ENCODE measurements at regions not wholly inside any gene's neighbourhood (a gene's known extent, or its start where the extent isn't known, plus 50 kb on each side); places are given as distances from the start of the nearest gene placed in this dataset.
A peak's percentile ranks its signal among the peaks of the same experiment; 100 is the strongest.
"Not testable (repeated sequence)": the region's sequence is repeated elsewhere in the genome, so short reads cannot be mapped to it uniquely, and the experiment has no call there.

DNA sequence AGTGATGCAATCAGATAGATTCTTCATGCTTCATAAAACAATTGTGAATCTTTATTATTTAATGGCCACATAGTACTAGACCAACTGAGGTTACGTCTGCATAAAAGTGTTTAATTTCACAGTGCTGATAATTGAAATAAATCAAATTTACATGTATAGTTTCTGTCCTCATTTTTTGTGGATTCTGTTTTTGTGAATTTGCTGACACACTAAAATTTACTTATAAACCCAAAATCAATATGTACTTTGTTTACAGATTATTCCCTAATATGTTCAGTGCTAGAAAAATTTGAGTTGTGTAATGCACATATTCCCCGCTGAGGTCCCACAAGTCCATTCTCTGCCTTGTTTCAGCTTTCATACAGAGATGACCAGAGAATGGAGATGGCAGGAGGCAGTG is 759.8 kb downstream of the CENPC start:
- Mint-ChIP-seq H3K27me3 (no peaks in the 10 kb centered on the region), H3K27ac (no peak overlapping the region), H3K9me3 (peaks cover 0 to 8% (median under 1%) of the 10 kb centered on the region in 9 donors), H3K4me3 (no peak overlapping the region), H3K36me3 (no peaks in the 10 kb centered on the region), H3K4me1 (no peaks in the 10 kb centered on the region)
- DNase-seq, result no peak
- ATAC-seq, result no peak
- POLR2A ChIA-PET, result no interaction called here

DNA sequence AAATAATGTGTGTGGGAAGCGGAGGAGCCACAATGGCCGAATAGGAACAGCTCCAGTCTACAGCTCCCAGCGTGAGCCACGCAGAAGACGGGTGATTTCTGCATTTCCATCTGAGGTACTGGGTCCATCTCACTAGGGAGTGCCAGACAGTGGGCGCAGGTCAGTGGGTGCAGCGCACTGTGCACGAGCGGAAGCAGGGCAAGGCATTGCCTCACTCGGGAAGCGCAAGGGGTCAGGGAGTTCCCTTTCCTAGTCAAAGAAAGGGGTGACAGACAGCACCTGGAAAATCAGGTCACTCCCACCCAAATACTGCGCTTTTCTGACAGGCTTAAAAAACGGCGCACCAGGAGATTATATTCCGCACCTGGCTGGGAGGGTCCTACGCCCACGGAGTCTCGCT is 762.6 kb downstream of the CENPC start:
- peaks cover 0 to 13% (median 3%) of the 10 kb centered on the region in 9 donors for H3K9me3 Mint-ChIP-seq
- H3K36me3 Mint-ChIP-seq, H3K4me3 Mint-ChIP-seq, DNase-seq, H3K27me3 Mint-ChIP-seq, H3K4me1 Mint-ChIP-seq, POLR2A ChIA-PET, H3K27ac Mint-ChIP-seq, ATAC-seq: not testable (repeated sequence)

DNA sequence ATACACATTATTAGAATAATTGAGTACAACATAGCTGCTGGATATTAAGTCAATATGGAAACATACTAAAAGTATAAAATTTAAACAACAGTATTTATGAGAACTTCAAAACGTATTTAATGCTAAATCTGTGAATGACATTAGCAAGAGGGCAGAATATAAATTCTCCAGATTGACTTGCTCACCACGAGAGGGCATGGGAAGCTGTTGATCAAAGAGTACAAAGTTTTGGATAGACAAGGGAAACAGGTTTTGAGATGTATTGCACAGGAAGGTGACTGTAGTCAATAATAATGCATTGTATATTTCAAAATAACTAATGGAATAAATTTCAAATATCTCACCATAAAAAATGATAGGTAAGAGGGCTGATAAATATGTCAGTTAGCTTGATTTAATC is 768.2 kb downstream of the CENPC start:
- no peak for ATAC-seq
- POLR2A ChIA-PET, result no interaction called here
- Mint-ChIP-seq H3K4me3 (no peak overlapping the region), H3K27me3 (no peaks in the 10 kb centered on the region), H3K9me3 (peaks cover 0 to 19% (median 5%) of the 10 kb centered on the region in 9 donors), H3K27ac (no peak overlapping the region), H3K4me1 (no peaks in the 10 kb centered on the region), H3K36me3 (no peaks in the 10 kb centered on the region)
- no peak for DNase-seq

DNA sequence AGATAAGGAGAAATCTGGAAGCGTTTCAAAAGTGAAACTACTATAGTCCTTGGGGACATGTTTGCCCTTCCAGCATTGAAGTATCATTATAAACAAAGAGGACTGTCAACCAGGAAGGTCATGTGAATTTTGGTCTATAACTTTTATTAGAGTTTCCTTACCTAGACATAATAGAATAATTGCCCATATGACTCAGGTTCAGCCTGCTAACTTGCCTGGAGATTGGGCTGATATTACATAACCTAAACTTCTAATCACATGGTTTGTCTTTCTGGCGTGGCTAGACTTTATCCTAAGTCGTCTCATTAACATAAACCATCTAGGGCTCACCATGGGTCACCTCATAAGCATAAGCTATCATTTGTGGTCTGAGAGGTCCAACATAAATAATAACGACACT is 775.9 kb downstream of the CENPC start:
- Mint-ChIP-seq H3K4me3 (no peak overlapping the region), H3K9me3 (peaks cover 1 to 21% (median 7%) of the 10 kb centered on the region in 9 donors), H3K27ac (no peak overlapping the region), H3K27me3 (no peaks in the 10 kb centered on the region), H3K4me1 (no peaks in the 10 kb centered on the region), H3K36me3 (no peaks in the 10 kb centered on the region)
- DNase-seq (no peak), ATAC-seq (no peak)
- POLR2A ChIA-PET, result no interaction called here

DNA sequence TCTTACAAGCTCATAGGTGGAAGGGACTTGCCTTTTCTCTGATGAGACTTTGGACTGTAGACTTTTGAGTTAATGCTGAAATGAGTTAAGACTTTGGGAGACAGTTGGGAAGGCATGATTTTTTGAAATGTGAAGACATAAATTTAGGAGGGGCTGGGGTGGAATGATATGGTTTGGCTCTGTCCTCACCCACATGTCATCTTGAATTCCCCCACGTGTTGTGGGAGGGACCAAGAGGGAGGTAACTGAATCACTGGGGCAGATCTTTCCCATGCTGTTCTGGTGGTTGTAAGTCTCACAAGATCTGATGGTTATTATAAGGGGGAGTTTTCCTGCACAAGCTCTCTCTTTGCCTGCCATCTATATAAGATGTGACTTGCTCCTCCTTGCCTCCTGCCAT is 777.9 kb downstream of the CENPC start:
- H3K36me3 Mint-ChIP-seq, result no peaks in the 10 kb centered on the region
- POLR2A ChIA-PET, result no interaction called here
- peaks cover 1 to 25% (median 10%) of the 10 kb centered on the region in 9 donors for H3K9me3 Mint-ChIP-seq
- no peak overlapping the region for H3K4me3 Mint-ChIP-seq
- ATAC-seq (no peak), DNase-seq (no peak)
- no peaks in the 10 kb centered on the region for H3K4me1 Mint-ChIP-seq
- H3K27ac Mint-ChIP-seq, result no peak overlapping the region
- H3K27me3 Mint-ChIP-seq, result no peaks in the 10 kb centered on the region

DNA sequence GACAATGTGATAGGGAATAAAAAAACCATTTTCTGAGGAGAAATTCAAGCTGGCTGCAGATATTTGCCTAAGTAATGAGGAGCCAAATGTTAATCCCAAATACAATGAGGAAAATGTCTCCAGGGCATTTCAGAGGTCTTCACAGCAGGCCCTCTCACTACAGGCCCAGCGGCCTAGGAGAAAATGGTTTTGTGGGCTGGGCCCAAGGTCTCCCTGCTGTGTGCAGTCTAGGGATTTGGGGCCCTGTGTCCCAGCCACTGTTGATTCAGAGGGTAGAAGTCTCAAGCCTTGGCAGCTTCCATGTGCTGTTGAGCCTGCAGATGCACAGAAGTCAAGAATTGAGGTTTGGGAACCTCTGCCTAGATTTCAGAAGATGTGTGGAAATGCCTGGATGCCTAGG is 778.7 kb downstream of the CENPC start:
- no peaks in the 10 kb centered on the region for H3K36me3 Mint-ChIP-seq
- H3K4me3 Mint-ChIP-seq, result no peak overlapping the region
- no peak for ATAC-seq
- peaks cover 1 to 19% (median 7%) of the 10 kb centered on the region in 9 donors for H3K9me3 Mint-ChIP-seq
- DNase-seq, result no peak
- H3K4me1 Mint-ChIP-seq, result no peaks in the 10 kb centered on the region
- H3K27ac Mint-ChIP-seq, result no peak overlapping the region
- H3K27me3 Mint-ChIP-seq, result no peaks in the 10 kb centered on the region
- POLR2A ChIA-PET, result no interaction called here

DNA sequence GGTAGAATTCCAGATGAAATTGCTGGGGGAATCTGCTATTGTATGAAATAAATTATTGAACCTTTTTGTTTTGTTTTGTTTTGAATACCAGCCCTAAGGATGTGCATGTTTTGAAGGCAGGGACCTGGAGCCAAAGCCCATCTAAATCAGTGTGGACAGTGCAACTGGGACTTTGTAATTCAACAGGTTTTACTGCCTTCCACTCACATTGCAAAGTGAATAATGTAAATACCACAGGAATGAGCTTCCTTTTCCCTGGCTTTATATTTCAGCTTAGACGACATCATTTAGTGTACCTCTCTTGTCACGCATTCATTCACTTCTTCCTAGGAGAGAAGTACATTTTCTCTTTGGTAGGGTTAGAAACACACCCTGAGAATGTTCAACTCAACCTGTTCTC is 795.0 kb downstream of the CENPC start:
- Mint-ChIP-seq H3K27ac (no peak overlapping the region), H3K9me3 (peaks cover 0 to 8% (median 3%) of the 10 kb centered on the region in 9 donors), H3K27me3 (no peaks in the 10 kb centered on the region)

DNA sequence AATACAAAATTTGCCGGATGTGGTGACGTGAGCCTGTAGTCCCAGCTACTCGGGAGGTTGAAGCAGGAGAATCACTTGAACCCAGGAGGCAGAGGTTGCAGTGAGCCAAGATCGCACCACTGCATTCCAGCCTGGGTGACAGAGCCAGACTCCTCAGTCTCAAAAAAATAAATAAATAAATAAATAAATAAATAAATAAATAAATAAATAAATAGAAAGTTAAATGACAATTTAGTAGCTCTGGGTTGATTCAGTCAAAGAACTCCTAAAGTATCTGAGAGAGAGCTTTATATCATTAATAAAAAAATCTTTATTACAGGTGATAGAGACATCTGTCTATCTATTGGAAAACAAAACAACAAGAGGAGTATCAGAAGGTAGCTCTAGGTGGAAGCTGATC is 798.4 kb downstream of the CENPC start:
- POLR2A ChIA-PET, H3K4me3 Mint-ChIP-seq, H3K27me3 Mint-ChIP-seq, H3K36me3 Mint-ChIP-seq, DNase-seq, H3K4me1 Mint-ChIP-seq, ATAC-seq: not testable (repeated sequence)
- peaks cover 1 to 13% (median 7%) of the 10 kb centered on the region in 9 donors for H3K9me3 Mint-ChIP-seq
- peak overlapping the region in 1 of 10 donors; percentile 29 for H3K27ac Mint-ChIP-seq

More for the DNA sequence above, 795.0 kb downstream of the CENPC start:
- POLR2A ChIA-PET, result no interaction called here
- no peaks in the 10 kb centered on the region for H3K4me1 Mint-ChIP-seq
- ATAC-seq (no peak), DNase-seq (no peak)
- H3K4me3 Mint-ChIP-seq, result no peak overlapping the region
- no peaks in the 10 kb centered on the region for H3K36me3 Mint-ChIP-seq

DNA sequence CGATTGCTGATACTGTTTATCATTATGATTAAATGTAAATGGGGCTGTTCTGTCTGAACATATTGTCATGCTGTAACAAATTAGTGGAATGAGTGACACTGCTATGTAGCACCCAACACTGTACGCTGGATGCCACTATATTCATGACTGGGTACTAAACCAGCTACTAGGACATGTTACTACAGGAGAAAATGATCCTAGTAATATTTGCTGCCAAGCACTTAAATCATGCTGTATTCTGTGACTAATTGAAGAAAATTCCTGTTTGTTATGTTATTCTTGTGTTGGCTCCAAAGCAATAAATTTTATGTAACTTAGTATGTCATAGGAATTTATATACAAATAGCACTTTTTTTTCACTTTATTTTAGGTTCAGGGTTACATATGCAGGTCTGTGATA is 804.2 kb downstream of the CENPC start:
- Mint-ChIP-seq H3K36me3 (no peaks in the 10 kb centered on the region), H3K27me3 (no peaks in the 10 kb centered on the region), H3K4me3 (no peak overlapping the region), H3K4me1 (no peaks in the 10 kb centered on the region), H3K9me3 (peaks cover 0 to 13% (median 5%) of the 10 kb centered on the region in 9 donors), H3K27ac (no peak overlapping the region)
- DNase-seq (no peak), ATAC-seq (no peak)
- POLR2A ChIA-PET, result no interaction called here

DNA sequence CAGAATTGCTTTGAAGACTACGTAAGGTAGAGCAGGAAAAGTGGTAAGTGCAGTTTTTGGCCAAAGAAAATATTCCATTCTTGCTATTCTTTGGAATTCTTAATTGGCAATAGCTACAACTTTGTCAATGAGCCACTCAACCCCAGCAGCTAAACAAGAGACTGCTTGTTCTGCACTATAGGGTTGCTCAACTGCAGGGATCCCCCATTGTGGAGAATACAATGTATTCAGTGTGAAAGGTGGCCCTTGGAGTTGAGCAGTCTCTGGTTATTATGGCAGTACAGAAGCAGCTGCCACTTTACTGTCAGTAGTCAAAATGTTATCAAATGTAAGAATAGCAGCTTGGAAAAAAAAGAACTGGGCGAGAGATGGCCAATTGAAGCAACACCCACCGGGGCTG is 808.7 kb downstream of the CENPC start:
- ATAC-seq, result no peak
- Mint-ChIP-seq H3K27me3 (no peaks in the 10 kb centered on the region), H3K4me1 (no peaks in the 10 kb centered on the region), H3K27ac (no peak overlapping the region), H3K9me3 (peaks cover 0 to 14% (median under 1%) of the 10 kb centered on the region in 9 donors), H3K4me3 (no peak overlapping the region), H3K36me3 (no peaks in the 10 kb centered on the region)
- DNase-seq, result no peak
- POLR2A ChIA-PET, result no interaction called here

DNA sequence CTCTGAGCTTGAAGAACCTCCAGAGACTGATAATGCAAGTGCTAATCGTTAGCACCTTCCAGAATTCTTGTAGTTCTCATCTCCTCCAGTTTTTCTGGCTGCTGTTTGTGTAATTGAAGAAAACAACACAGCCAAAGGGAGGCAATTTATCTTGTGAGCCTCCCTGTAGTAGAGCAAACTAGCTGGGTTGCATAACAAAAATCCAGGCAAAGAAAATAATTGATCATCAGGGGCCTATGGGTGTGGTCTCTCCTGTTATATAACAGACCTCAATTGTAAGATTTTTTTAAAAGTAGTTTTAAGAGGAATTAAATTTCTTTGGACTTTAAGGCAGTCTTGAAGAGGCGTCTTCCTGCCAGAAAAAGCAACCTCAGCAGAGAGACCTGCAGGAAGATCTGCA is 817.0 kb downstream of the CENPC start:
- H3K4me1 Mint-ChIP-seq, result no peaks in the 10 kb centered on the region
- ATAC-seq (no peak), DNase-seq (no peak)
- POLR2A ChIA-PET, result no interaction called here
- peak overlapping the region in 1 of 10 donors; percentile 30 for H3K27ac Mint-ChIP-seq
- no peaks in the 10 kb centered on the region for H3K27me3 Mint-ChIP-seq
- H3K9me3 Mint-ChIP-seq, result peaks cover 0 to 20% (median 2%) of the 10 kb centered on the region in 9 donors
- H3K36me3 Mint-ChIP-seq, result no peaks in the 10 kb centered on the region
- H3K4me3 Mint-ChIP-seq, result no peak overlapping the region

DNA sequence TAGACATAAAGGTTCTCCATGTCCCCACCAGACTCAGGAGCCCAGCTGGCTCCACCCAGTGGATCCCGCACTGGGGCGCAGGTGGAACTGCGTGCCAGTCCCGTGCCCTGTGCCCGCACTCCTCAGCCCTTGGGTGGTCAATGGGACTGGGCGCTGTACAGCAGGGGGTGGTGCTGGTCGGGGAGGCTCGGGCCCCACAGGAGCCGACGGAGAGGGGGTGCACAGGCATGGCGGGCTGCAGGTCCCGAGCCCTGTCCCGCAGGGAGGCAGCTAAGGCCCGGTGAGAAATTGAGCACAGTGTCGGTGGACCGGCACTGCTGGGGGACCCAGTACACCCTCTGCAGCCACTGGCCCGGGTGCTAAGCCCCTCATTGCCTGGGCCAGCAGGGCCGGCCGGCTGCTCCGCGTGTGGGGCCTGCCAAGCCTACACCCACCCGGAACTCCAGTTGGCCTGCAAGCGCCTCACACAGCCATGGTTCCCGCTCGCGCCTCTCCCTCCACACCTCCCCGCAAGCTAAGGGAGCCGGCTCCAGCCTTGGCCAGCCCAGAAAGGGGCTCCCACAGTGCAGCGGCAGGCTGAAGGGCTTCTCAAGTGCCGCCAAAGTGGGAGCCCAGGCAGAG is 832.9 kb downstream of the CENPC start:
- H3K27ac Mint-ChIP-seq, H3K4me1 Mint-ChIP-seq, H3K36me3 Mint-ChIP-seq, DNase-seq, POLR2A ChIA-PET, H3K4me3 Mint-ChIP-seq, ATAC-seq, H3K27me3 Mint-ChIP-seq: not testable (repeated sequence)
- H3K9me3 Mint-ChIP-seq, result peaks cover 0 to 22% (median 6%) of the 10 kb centered on the region in 9 donors

DNA sequence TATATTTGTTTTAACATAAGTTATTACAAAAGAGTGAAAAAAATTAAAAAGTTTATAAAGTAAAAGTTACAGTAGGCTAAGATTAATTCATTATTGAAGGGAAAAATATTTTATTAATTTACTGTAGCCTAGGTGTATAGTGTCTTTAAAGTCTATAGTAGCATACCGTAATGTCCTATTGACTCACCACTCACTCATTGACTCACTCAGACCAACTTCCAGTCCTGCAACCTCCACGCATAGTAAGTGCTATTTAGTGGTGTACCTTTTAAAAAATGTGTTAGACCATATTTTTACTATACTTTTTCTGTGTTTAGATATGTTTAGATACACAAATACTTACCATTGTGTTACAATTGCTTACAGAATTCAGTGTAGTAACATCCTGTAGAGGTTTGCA is 841.1 kb downstream of the CENPC start:
- peaks cover 0 to 8% (median 0%) of the 10 kb centered on the region in 9 donors for H3K9me3 Mint-ChIP-seq
- H3K4me3 Mint-ChIP-seq, result no peak overlapping the region
- DNase-seq (no peak), ATAC-seq (no peak)
- no peaks in the 10 kb centered on the region for H3K36me3 Mint-ChIP-seq
- no peaks in the 10 kb centered on the region for H3K27me3 Mint-ChIP-seq
- POLR2A ChIA-PET, result no interaction called here
- H3K4me1 Mint-ChIP-seq, result no peaks in the 10 kb centered on the region
- H3K27ac Mint-ChIP-seq, result no peak overlapping the region

DNA sequence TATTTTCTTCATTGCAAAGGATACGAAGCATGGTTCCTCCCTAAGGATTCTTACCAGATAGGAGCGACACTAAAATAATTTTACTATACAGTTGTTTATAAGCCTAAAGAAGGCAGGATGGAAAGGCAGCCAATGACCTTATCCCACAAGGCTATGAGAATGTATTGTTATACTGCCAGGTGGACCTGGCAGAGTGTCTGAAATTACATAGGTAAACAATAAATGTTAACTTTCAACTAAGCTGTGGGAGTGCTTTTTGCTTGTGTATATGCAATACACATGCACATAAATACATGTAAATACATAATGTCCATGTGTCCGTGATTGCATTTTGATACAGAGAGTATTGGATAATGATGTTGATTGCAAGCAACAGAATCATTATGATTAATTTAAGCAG is 850.6 kb downstream of the CENPC start:
- Mint-ChIP-seq H3K36me3 (no peaks in the 10 kb centered on the region), H3K4me3 (no peak overlapping the region), H3K27me3 (no peaks in the 10 kb centered on the region), H3K27ac (no peak overlapping the region), H3K9me3 (peaks cover 0 to 9% (median 0%) of the 10 kb centered on the region in 9 donors), H3K4me1 (no peaks in the 10 kb centered on the region)
- POLR2A ChIA-PET, result no interaction called here
- DNase-seq (no peak), ATAC-seq (no peak)

Data from naive thymus-derived CD8-positive, alpha-beta T cell (primary cell).